GM12891 (cell line): ENCODE measurements at regions not wholly inside any gene's neighbourhood (a gene's known extent, or its start where the extent isn't known, plus 50 kb on each side); places are given as distances from the start of the nearest gene placed in this dataset.

ENCODE experiments used
- DNase-seq: peaks from one replicate; pipeline ENCODE4 v3.0.0; 2011; ENCODE audit warnings: low spot score; ENCODE audit not compliant: insufficient read length
- FAIRE-seq: peaks from 2 replicates; lab custom pipeline; 2011; peaks lifted over from hg19 to GRCh38; lab: Jason Lieb, UNC
- PAX5 ChIP-seq: IDR thresholded peaks from 2 replicates; pipeline ENCODE4 v1.6.1; 2011; ENCODE audit warnings: low read length, moderate library complexity, mild to moderate bottlenecking; ENCODE audit not compliant: insufficient read depth, severe bottlenecking
- POLR2A ChIP-seq: IDR thresholded peaks from 2 replicates; pipeline ENCODE4 v1.6.1; 2011; ENCODE audit warnings: low read depth, low read length, control low read depth
- POLR2AphosphoS5 ChIP-seq: IDR thresholded peaks from 2 replicates; pipeline ENCODE4 v1.6.1; 2011; ENCODE audit warnings: low read depth, low read length, control low read depth
- POU2F2 ChIP-seq: IDR thresholded peaks from 2 replicates; pipeline ENCODE4 v1.6.1; 2011; ENCODE audit warnings: low read depth, mild to moderate bottlenecking, control low read depth, low read length, moderate library complexity
- SPI1 ChIP-seq: IDR thresholded peaks from 2 replicates; pipeline ENCODE4 v1.6.1; 2011; ENCODE audit warnings: low read depth, low read length, control low read depth
- TAF1 ChIP-seq: IDR thresholded peaks from 2 replicates; pipeline ENCODE4 v1.6.1; 2011; ENCODE audit warnings: low read depth, low read length, control low read depth

DNA sequence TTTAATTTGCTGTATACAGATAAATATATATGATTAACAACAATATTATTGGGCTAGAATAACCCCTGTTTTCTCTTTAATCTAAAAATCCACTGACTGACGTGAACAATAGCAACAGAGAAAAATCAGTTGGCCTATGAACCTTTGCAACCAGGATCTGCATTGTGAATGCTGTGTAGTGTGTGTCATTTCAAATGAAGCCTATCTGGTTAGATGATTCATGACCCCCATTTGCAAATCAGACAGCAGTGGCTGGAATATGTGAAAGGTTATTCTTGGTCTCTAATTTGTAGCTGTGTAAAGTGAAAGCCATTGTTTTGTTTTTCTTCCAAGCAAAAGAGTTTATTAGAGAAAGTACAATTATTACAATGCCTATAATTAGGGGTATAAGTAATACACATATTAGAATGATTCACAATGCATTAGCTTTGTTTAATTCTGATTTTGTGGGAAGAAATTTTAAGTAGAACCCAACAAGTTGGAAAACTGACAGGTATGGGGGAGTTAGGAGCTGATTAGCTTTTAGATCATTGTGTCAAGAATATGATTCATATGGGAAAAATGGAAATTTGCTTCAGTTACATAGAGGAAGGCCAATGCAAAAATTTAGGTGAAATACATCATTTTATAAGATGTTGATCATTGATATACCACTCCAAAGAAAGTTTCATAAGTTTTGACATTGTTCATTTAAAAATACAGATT, 1362.2 kb upstream of the TMEFF2 start:
- TF ChIP-seq PAX5: no peak
- no peak for TF ChIP-seq POLR2A
- TF ChIP-seq POU2F2: no peak
- no peak for TF ChIP-seq TAF1
- no peak for TF ChIP-seq SPI1
- no peak for TF ChIP-seq POLR2AphosphoS5
- FAIRE-seq (no peak), DNase-seq (no peak)

DNA sequence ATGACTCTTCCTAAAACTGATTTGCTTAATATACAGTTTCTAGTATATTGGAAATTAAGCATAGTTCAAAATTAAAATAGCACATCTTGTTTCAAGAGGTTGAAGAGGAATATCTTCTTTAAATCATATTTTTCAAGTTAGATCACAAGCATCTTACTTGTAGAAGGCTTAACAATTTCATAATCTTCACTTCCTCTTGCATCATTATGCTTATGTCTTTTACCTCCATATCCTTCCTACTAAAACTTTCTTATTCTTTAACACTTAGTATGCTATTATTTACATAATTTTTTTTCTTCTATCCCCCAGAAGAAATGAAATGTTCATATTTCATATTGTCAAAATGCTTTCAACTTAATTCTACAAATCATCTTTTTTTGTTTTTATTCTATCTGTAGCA, 1354.9 kb upstream of the TMEFF2 start:
- no peak for DNase-seq
- FAIRE-seq: no peak
- TF ChIP-seq SPI1 (no peak), TAF1 (no peak), POLR2AphosphoS5 (no peak), PAX5 (no peak), POU2F2 (no peak), POLR2A (no peak)

DNA sequence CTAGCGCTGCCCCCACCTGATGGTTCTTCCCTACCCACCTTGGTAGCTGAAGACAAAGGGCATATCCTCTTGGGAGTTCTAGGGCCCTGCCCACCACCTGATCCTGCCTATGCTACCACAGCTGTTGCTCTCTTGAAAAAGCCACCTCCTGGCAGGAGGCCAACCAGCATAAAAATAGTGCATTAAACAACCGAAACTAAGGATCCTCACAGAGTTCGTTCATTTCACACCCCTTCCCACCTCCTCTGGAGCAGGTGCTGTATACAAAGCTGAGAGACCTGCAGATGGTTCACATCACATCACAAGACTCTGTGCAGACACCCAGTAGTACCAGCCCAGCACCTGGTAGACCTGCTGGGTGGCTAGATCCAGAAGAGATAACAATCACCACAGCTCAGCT, 1348.0 kb upstream of the TMEFF2 start:
- no peak for TF ChIP-seq TAF1
- no peak for TF ChIP-seq POU2F2
- no peak for TF ChIP-seq SPI1
- no peak for TF ChIP-seq POLR2A
- TF ChIP-seq PAX5: no peak
- TF ChIP-seq POLR2AphosphoS5: no peak
- DNase-seq: no peak
- FAIRE-seq: no peak

DNA sequence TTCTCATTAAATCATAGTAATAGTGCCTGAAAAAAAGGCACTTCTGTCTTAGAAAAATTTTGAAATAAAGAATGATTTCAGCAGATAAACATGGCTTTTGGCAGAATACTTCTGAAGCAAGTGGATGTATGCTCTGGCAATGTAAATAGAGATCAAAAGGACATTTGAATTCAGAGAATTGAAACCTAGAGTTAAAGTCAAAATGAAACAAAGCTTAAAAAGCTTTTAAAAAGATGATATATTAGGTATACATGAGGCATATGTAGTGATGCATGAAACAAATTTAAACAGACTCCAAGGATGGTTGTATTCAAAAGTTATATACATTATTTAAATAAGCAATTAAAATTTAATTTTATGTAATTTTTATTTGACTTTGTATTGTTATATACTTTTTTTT, 1344.5 kb upstream of the TMEFF2 start:
- DNase-seq: no peak
- no peak for FAIRE-seq
- TF ChIP-seq TAF1: no peak
- no peak for TF ChIP-seq POLR2AphosphoS5
- TF ChIP-seq SPI1: no peak
- TF ChIP-seq POLR2A: no peak
- no peak for TF ChIP-seq POU2F2
- no peak for TF ChIP-seq PAX5

DNA sequence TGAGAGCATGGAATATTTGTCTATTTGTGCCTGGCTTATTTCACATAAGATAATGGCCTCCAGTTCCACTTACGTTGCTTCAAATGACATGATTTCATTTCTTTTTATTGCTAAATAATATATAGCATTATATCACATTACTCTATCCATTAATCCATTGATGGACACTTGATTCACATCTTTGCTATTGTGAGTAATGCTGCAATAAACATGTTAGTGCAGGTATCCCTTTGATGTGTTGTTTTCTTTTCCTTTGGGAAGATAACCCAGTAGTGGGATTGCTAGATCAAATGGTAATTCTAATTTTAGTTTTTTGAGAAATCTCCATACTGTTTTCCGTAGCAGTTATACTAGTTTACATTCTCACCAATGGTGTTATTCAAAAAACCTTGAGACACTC, 1343.3 kb upstream of the TMEFF2 start:
- FAIRE-seq: no peak
- TF ChIP-seq SPI1: no peak
- TF ChIP-seq POLR2A: no peak
- no peak for TF ChIP-seq PAX5
- no peak for TF ChIP-seq POLR2AphosphoS5
- no peak for TF ChIP-seq POU2F2
- TF ChIP-seq TAF1: no peak
- DNase-seq: no peak

DNA sequence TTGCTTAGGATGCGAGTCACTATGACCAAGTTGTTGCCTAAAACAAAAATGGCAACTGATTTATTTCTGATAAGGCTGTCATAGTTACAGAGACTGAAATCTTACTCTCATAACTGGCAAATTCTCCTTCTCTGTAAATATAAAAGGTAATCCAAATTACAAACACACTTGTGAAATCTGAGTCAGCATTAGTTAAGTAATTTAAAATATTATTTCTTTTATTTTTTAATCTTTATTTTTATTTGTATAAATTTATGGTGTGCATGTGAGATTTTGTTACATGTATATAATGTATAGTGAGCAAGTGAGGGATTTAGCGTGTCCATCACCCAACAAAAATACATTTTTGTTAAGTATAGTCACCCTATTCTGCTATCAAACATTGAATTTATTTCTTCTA, 1342.8 kb upstream of the TMEFF2 start:
- DNase-seq: no peak
- no peak for TF ChIP-seq SPI1
- TF ChIP-seq TAF1: no peak
- TF ChIP-seq POU2F2: no peak
- no peak for TF ChIP-seq PAX5
- TF ChIP-seq POLR2AphosphoS5: no peak
- TF ChIP-seq POLR2A: no peak
- FAIRE-seq: no peak

DNA sequence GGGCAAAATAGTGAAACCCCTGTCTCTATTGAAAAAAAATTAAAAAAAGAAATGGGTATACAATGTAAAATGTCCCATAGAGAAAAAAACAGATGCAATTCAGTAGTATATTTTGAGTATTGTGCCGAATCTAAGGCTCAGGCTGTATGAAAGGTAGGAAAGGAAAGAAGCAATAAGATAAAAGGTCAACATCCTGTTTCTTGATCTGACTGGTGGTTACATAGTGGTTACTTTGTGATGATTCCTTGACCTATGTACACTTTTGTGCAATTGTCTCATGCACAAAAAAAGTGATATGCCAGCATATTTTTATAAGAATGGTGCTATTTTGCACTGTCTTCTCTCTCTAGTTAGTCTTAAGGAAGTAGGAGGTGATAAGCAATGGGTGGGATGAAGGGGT, 1333.7 kb upstream of the TMEFF2 start:
- DNase-seq: no peak
- no peak for TF ChIP-seq PAX5
- TF ChIP-seq TAF1: no peak
- TF ChIP-seq POU2F2: no peak
- no peak for TF ChIP-seq SPI1
- TF ChIP-seq POLR2A: no peak
- TF ChIP-seq POLR2AphosphoS5: no peak
- FAIRE-seq: no peak

DNA sequence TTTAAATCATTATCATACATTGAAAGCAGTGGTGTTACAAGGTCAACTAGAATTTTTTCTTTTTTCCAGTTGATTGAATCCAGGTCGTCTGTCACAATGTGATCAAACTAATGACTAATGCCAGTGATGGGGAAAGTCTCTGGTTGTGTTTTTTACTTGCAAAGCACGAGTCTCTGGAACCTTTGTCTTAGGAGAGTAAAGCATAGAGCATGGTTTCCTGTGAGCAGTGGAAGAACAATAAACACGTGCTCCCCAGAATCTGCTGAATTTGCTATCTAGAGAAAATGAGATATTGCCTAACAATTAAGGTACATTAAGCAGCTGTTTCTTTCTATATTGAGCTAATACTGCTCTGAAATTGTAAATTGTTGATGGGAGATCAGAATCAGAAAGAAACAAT, 1332.4 kb upstream of the TMEFF2 start:
- no peak for DNase-seq

DNA sequence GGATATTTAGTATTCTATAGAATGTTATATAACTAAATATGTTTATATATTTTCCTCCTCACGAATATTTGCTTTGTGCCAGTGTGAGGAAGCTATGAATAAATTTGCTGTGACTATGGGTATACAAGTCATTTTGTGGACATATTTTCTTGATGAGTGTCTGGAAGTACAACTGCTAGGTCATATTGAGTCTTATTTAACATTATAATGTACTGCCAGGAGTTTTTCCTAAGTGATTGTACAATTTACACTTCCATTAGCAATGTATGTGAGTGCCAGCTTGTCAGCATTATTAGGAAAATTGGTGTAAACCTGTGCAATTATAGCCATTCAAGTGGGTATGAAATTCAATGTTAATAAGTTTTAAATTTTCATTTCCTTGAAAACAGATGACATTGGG, 1328.9 kb upstream of the TMEFF2 start:
- FAIRE-seq (no peak), DNase-seq (no peak)
- no peak for TF ChIP-seq SPI1
- no peak for TF ChIP-seq POLR2AphosphoS5
- TF ChIP-seq POU2F2: no peak
- TF ChIP-seq POLR2A: no peak
- TF ChIP-seq TAF1: no peak
- no peak for TF ChIP-seq PAX5

More for the DNA sequence above, 1332.4 kb upstream of the TMEFF2 start:
- TF ChIP-seq POLR2A (no peak), POU2F2 (no peak), SPI1 (no peak), POLR2AphosphoS5 (no peak), TAF1 (no peak)
- FAIRE-seq: no peak
